Bronchial epithelial cell (primary cell): ENCODE measurements at regions not wholly inside any gene's neighbourhood (a gene's known extent, or its start where the extent isn't known, plus 50 kb on each side); places are given as distances from the start of the nearest gene placed in this dataset.
A peak's percentile ranks its signal among the peaks of the same experiment; 100 is the strongest.

Experiments
- DNase-seq: peaks from one replicate; pipeline ENCODE4 v3.0.0-alpha.2; 2010; ENCODE audit warnings: low read depth
- FAIRE-seq: peaks from 2 replicates; lab custom pipeline; 2011; peaks lifted over from hg19 to GRCh38; lab: Jason Lieb, UNC
- H3K27me3 ChIP-seq: 2 replicates; pipeline ENCODE4 v1.5.1; 2011; ENCODE audit warnings: low read length; ENCODE audit not compliant: control insufficient read depth, insufficient read depth
- H3K36me3 ChIP-seq: 2 replicates; pipeline ENCODE4 v1.5.1; 2011; ENCODE audit warnings: low read length; ENCODE audit not compliant: control insufficient read depth, insufficient read depth
- H3K4me3 ChIP-seq: 2 replicates; pipeline ENCODE4 v1.5.1; 2011; ENCODE audit warnings: mild to moderate bottlenecking, low read depth, low read length, control low read depth
- TF ChIP-seq, protein P1 (sequence below): IDR thresholded peaks from 2 replicates; pipeline ENCODE4 v1.5.1; 2011; ENCODE audit warnings: mild to moderate bottlenecking, moderate library complexity, low read length, control low read depth, inconsistent platforms; ENCODE audit not compliant: insufficient read depth, severe bottlenecking

DNA sequence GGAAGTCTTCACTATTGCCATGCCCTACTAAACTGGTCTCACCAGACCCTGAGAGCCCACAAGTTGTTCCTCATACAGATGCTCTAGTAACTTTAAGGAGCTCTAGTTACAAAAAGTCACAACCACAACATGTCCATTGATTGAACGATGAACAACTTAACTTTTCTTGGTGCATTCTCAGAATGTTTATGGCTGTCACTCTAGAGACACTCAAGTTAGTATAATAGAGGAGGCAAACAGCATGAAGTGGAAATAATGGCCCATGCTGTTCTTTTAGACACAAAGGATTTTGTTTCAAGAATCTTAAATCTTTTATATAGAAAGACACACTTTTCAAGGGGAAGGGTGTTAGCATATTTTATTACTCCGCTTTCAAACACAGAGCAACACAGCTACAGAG is 934.4 kb downstream of the HACE1 start:
- TF ChIP-seq, protein P1, sequence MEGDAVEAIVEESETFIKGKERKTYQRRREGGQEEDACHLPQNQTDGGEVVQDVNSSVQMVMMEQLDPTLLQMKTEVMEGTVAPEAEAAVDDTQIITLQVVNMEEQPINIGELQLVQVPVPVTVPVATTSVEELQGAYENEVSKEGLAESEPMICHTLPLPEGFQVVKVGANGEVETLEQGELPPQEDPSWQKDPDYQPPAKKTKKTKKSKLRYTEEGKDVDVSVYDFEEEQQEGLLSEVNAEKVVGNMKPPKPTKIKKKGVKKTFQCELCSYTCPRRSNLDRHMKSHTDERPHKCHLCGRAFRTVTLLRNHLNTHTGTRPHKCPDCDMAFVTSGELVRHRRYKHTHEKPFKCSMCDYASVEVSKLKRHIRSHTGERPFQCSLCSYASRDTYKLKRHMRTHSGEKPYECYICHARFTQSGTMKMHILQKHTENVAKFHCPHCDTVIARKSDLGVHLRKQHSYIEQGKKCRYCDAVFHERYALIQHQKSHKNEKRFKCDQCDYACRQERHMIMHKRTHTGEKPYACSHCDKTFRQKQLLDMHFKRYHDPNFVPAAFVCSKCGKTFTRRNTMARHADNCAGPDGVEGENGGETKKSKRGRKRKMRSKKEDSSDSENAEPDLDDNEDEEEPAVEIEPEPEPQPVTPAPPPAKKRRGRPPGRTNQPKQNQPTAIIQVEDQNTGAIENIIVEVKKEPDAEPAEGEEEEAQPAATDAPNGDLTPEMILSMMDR: no peak
- FAIRE-seq: no peak

DNA sequence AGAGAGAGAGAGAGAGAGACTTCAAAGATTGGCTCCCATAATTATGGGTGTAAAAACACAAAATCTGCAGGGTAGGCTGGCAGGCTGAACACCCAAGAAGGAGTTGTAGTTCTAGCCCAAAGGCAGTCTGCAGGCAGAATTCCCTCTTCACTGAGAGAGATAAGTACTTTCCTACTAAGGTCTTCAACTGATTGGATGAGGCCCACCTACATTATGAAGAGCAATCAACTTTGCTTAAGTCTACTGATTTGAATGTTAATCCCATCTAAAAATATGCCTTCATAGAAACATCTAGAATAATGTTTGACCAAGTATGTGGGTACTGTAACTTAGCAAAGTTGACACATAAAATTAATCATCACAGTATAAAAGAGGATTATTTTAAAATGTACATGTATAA is 949.7 kb downstream of the HACE1 start:
- Histone ChIP-seq H3K27me3 (no peaks in the 10 kb centered on the region), H3K4me3 (no peak overlapping the region), H3K36me3 (no peaks in the 10 kb centered on the region)
- TF ChIP-seq, protein P1: no peak
- no peak for FAIRE-seq
- no peak for DNase-seq

More for the DNA sequence above, 934.4 kb downstream of the HACE1 start:
- Histone ChIP-seq H3K27me3 (no peaks in the 10 kb centered on the region), H3K4me3 (no peak overlapping the region), H3K36me3 (no peaks in the 10 kb centered on the region)
- DNase-seq: no peak

DNA sequence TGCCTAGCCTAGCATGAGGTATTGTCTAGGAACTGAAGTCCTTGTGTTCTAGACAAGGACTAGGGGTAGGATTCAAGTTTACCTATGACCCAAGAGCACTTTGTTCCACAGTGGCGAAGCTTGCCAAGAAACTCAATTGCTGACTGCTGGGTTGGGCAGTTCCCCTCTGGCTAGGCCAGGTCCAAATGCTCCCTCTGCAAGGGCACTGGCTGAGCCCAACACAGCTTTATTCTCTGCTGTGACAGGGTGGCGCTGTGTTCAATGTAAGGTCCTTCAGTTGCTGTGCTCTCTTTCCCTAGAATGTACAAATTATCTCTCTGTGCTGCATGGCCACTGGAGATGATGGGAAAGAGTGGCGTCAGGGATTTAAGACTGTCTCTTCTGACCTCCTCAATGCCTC is 950.8 kb downstream of the HACE1 start:
- DNase-seq (no peak), FAIRE-seq (no peak)
- H3K36me3 ChIP-seq: no peaks in the 10 kb centered on the region
- TF ChIP-seq, protein P1: no peak
- H3K4me3 ChIP-seq: no peak overlapping the region
- H3K27me3 ChIP-seq: no peaks in the 10 kb centered on the region

DNA sequence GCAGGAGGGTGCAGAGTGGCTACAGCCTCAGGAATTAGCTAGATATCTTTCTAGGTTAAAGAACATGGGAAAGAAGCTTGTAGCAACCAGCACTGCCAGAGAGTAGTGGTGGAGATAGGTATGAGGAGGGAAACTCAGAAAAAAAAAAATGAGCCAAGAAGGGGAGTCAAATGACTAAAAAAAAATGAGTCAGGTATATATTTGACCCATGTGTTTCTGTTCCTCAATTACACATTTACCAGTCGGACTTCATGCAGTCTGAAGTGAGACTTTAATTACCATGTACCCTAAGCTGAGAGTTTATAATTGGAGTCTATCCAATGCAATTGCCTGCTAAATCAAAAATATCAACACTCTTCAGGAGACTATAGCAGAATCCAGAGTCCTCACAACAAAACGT is 964.6 kb downstream of the HACE1 start:
- Histone ChIP-seq H3K36me3 (no peaks in the 10 kb centered on the region), H3K4me3 (no peak overlapping the region), H3K27me3 (no peaks in the 10 kb centered on the region)
- TF ChIP-seq, protein P1: no peak
- FAIRE-seq: no peak
- DNase-seq: no peak

DNA sequence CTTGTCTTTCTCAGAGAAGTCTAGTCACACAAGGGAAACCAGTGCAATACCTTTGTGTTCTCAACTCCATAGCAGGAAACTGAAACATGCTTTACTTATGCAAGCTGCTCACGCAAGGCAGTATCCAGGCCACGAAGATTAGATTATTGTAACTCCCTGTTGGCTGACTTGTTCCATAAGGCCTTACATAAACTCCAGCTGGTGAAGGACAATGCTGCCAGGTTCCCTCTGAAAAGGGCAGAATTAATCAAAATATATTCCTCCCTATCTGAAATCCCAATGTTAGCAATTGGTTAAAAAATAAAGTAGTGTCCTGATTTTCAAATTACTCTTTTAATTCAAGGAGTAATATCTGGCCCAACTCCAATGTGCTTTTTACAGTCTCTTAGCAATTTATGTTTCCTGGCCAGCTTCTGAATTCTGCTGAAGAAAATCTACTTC is 966.6 kb downstream of the HACE1 start:
- Histone ChIP-seq H3K27me3 (no peaks in the 10 kb centered on the region), H3K36me3 (no peaks in the 10 kb centered on the region), H3K4me3 (no peak overlapping the region)
- peak; percentile 10 for DNase-seq
- TF ChIP-seq, protein P1: no peak
- no peak for FAIRE-seq

DNA sequence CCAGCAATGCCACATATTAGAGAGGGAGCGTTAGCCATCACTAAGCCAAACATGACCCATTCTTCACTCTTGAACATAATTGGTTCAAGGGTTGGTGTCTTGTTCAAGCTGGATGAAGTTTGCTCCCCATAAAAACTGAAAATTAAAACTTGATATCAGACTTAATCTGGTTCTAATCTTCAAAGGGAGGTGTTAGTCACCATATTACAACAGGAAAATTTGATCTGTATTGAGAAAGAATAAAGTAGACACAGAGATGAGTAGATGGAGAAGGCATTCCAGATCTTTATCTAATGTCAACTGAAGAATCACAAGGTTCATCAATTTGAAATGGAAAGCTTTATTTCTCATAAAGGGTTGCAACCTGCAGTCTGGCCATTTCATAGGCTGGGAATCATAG is 972.8 kb downstream of the HACE1 start:
- no peaks in the 10 kb centered on the region for H3K36me3 ChIP-seq
- FAIRE-seq: no peak
- TF ChIP-seq, protein P1: no peak
- H3K27me3 ChIP-seq: no peaks in the 10 kb centered on the region
- no peak for DNase-seq
- H3K4me3 ChIP-seq: no peak overlapping the region
